ENCODE measurements at regions not wholly inside any gene's neighbourhood (a gene's known extent, or its start where the extent isn't known, plus 50 kb on each side); places are given as distances from the start of the nearest gene placed in this dataset.
"Not testable (repeated sequence)": the region's sequence is repeated elsewhere in the genome, so short reads cannot be mapped to it uniquely, and the experiment has no call there.

DNA sequence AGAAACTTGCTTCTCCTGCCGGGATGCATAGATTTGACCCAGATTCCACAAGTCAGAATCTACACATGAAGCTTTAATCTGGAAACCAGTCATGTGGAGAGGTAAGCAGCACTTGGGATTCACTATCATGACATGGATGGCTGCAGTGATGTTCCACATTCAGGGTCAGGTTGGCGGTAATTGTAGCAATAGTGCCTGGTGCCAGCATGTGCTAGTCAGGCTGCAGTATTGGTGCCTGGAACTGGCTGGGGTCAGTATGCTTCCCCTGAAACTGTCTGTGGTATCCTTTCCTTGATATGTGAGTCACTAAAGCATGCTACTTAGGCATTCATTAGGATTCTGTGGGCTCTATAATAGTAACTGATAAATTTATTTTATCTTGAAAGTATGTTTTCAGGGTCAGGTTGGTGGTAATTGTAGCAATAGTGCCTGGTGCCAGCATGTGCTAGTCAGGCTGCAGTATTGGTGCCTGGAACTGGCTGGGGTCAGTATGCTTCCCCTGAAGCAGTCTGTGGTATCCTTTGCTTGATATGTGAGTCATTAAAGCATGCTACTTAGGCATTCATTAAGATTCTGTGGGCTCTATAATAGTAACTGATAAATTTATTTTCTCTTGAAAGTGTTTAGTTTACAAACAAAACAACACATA is 1439.2 kb downstream of the ZPLD1 start:
- no peak for DNase-seq

DNA sequence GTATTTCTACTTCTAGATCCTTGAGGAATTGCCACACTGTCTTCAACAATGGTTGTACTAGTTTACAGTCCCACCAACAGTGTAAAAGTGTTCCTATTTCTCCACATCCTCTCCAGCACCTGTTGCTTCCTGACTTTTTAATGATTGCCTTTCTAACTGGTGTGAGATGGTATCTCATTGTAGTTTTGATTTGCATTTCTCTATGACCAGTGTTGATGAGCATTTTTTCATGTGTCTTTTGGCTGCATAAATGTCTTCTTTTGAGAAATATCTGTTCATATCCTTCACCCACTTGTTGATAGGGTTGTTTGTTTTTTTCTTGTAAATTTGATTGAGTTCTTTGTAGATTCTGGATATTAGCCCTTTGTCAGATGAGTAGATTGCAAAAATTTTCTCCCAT is 1447.0 kb downstream of the ZPLD1 start:
- DNase-seq: not testable (repeated sequence)

DNA sequence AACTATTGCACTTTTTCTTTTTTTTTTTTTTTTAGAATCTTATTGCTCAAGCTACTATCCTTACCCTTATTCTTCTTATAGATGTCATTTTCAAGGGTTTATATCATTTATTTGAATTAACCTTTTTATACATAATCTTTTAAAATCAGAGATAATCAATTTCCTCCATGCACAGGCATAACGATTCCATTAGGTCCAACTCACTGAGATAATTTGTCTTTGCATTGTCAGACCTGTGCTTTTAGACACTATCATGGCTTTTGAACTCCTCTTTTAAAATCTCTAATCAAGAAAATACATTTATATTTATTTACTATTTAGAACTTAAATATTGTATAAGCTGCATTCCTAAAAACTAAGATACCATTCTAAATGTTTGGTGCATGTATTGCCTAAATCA is 1454.9 kb downstream of the ZPLD1 start:
- no peak for DNase-seq

DNA sequence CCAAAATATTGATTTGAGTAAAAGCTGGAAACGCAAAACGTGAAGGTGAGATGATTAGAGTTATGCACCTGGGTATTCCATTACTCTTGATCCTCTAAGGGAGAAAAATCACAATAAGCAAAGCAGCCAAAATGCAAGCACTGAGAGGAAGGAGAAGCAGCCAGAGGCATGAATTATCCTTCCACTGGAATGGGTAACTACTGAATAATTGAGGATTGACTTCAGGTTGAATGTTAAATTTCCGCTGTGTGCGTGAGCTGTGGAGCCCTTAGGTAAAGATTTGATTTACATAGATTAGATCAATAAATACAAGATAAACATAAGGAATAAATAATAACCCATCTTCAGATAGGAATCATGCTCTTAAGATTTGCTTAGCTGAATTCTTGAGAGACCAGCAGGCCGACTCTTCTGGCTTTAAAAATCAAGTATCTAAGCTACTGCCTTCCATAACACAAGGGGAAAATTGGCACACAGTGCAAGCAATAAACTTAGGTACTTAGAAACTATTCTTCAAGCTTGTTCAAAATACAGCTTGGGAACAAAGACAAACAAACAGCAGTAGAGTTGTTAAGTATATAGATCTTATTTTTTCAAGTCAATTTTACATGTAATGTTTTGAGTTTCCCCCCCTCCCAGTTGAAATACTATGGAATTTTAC is 1459.5 kb downstream of the ZPLD1 start:
- no peak for DNase-seq

DNA sequence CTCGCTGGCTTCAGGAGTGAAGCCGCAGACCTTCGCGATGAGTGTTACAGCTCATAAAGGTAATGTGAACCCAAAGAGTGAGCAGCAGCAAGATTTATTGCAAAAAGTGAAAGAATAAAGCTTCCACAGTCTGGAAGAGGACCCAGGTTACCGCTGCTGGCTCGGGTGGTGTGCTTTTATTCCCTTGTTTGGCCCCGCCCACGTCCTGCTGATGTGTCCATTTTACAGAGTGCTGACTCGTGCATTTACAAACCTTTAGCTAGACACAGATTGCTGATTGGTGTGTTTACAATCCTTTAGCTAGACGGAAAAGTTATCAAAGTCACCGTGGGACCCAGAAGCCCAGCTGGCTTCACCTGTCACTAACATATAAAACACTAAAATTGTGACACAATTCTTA is 1464.5 kb downstream of the ZPLD1 start:
- DNase-seq: no peak

DNA sequence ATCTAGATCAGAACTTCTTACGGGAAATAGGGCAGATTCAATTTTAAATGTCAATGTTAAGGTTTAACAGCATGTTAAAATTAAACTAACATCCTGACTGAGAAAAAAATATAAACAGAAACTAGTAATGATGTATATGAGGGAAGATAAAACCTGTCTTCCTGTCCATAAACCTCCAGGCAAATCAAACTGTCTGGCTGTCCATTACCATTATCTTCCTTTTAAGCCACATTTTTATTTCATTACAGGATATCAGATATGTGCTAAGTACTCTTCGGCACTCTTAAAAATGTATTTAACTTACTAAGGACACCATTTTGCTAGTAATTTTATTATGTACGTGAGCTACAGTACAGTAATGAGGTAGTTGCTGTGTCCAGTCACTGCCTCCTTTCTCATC is 1461.7 kb upstream of the ALCAM start:
- DNase-seq: no peak

DNA sequence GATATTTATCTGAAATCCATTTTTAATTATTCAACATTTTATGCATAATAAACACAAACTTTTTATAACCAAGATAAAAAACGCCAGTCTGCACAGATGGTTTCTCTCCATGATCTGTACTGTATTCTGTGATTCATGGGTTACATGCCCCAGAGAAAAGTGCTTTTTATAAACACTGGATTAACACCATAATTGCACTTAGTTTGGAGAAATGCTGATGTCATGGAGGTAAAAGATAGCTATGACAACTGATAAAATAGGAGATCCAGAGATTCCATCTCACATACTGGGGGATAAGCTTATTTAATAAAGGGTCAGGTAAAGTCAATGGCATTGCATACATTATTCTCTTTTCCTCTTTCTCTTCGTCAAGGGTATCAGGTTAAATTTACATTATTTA is 1460.4 kb upstream of the ALCAM start:
- DNase-seq: no peak

DNA sequence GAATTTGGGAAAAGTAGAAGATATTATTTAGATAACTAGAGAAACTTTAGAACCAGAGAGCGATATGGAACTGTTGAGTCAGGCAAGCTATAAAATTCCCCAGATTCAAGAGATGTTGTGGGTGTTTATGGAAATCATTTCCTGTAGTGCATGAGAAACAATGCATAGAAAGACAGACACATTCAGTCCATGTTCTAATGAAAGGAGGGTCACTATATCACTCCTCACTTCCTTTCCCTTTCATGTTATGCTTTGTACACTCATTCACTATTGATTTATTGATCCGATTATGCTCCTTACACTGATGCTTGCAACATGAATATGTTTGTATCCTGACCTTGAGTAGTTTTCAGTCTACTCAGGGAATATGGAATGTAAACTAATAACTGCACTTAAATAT is 1459.9 kb upstream of the ALCAM start:
- DNase-seq: no peak

DNA sequence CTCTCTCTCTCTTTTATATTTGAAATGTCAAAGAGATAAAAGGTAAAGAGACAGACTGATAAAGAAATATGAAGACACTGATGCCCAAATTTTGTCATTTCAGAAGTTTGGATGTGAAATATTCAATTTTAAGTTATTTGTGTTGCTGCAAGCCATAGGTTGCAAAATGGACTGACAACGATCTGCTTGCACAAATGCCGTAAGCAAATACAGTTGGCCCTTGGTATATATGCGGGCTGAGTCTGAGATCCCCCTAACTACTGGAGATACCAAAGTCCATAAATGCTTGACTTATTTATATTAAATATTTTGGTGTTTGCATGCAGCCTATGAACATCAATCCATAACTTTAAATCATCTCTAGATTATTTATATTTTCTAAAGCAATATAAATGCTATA is 1459.1 kb upstream of the ALCAM start:
- no peak for DNase-seq

DNA sequence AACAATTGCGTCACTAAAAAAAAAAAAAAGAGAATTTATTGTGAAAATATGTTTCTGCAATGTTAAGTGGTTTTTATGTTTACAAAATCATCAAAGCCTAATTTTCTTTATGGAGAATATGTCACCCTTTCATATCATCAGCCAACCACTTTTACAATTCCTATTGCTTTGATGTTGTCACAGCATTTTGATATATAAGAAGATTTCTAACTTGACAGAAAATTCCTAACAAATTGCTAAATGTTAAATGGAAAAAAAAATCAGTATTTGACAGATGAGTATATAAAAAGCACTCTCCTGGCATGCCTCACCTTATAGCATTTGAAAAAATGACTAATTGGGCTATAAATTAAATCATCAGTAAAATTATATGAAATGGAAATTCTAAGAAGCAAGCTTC is 1457.3 kb upstream of the ALCAM start:
- no peak for DNase-seq

DNA sequence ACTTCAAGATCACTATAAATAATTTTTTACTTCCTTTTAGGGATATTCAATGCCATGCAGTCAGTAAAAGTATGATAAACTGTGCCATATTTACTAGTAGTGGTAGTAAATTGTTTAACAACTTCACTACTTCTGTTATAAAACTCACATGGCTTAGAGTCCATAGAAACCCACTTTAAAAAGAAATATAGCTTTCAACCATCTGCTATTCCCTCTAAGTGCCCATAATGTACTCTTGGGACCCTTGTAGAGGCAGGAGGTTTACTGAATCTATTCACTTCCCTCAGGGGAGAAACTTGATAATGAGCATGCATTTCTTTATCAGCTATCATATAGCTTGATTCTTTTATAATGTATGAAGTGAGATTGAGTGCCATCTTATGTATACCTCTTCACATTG is 1448.4 kb upstream of the ALCAM start:
- DNase-seq: no peak

DNA sequence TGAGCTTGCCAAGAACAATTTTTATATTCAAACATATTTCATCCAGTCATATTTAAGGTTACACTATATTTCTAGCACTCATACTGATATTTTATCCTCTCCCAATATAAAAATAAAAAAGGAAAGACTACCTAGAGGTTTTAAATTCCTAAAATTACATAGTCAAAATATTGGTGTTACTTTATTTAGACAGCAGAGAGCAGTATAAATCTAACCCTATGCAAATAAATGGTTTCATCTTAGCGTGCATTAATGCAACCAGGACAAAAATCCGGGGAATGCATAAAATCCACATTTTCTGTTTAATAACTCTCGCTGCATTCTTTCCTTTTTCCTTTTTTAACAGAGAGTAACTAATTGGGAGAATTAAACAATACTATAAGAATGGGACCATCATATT is 1447.4 kb upstream of the ALCAM start:
- DNase-seq: no peak

DNA sequence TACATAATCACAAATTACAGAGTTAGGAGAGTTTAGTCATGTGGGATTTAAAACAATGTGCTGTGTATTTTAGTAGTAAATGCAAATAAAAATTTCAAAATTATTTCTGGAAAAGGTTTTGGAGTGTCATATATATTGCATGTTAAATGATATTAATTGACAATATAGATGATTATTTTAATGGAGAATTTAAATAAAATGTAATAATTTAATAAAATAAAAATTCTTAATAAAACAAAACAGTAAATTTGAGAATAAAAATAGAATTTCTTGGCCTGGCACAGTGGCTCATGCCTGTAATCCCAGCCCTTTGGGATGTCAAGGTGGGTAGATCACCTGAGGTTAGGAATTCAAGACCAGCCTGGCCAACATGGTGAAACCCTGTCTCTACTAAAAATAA is 1442.8 kb upstream of the ALCAM start:
- no peak for DNase-seq

DNA sequence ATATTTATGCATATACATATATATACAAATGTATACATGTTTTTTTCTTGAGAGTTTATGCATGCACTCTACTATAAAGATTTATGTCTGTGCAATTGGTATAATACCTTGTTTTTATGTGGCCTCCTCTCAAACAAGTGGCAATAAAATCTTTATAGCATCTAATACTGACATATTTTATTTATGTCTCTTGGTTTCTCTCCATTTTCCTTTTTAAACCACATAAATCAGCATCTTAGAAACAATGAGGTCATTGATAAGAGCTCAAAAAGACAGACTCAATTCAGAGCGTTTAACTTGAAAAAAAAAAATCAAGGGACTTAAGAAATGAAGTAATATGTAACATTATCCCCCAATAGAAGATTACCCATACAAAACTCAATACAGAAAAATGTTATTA is 1442.2 kb upstream of the ALCAM start:
- no peak for DNase-seq

DNA sequence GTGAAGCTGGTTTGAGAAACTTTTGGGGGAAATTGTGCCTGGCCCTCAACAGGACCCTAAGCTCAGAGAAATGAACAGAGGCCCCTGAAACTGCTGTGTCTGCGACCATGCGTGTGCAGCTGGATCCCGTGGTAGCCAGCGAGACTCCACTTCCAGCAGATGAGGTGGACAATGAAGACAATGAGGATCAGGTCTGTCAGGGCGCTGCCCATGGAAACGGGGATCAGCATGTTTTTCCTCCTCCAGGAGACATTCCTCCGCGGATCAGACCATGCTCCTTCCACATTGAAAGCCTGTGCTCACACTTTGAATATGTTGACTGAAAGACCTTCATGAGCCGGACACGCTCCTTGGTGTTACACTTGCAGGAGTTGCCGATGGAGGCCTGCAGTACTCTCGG is 1439.8 kb upstream of the ALCAM start:
- no peak for DNase-seq

DNA sequence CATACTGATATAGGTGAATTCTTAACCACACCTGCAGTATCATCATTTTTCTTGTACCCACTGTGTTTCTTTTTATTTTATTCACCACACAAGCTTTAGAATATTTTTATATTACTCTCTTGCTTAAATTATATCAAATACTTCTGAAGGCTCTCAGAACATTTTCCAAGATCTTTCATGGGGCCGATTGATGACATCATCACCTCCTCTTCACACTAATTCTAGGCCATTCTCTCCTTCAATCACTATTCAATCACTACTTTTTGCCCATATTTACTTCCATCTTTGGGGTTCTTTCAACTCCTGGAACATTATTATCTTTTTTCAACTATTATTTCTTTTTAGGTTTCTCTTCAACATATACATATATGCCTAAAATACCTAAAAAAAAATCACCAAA is 1438.8 kb upstream of the ALCAM start:
- DNase-seq: no peak

DNA sequence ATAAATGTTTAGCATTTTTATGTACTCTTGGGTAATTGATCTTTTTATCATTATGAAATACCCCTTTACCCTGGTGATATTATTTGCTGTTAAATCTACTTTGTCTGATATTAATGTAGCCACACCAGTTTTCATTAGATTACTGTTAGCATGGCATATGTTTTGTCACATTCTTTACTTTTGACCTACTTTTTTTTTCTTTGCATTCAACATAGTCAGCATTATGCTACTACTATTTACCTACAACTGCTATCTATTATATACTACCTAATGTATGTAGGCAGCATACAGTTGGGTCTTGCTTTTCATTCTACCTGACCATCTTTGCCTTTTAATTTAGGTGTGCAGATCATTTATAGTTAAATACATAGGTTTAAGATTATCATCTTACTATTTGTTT is 1429.6 kb upstream of the ALCAM start:
- DNase-seq: no peak

DNA sequence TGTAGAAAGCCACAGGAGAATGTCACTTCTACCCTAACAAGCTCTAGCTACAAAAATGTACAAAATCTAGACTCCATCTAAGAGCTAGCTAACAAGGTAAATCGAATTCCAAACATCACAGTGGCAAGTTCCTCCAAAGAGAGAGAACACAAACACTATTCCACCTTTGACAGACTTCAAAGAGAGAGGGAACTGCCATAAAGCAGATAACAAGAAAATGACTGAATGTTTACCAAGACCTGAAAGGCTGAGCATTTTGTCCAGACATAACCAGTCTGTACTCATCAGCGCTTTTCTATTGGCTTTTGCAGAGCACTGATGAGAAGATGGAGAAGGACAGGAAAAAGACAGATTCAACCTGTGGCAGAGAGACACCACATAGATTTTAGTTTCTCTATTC is 1419.6 kb upstream of the ALCAM start:
- no peak for DNase-seq

DNA sequence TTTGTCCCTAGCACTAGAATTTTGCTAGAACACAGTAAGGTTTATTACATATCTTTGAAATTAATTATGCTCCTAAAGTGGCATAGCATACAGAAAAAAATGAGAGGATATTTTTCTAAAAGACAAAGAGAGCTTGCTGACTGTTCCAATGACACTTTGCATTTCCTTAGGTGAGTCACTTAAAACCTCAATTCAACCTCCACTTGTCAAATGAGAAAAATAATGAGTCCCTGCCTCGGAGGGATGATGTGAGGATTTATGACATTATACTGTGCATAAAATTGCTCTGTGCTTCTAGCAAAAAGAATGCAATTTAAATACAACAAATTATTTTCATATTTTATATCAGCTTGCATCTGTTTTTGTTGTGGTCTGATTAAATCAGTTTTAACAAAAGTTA is 1417.0 kb upstream of the ALCAM start:
- no peak for DNase-seq

DNA sequence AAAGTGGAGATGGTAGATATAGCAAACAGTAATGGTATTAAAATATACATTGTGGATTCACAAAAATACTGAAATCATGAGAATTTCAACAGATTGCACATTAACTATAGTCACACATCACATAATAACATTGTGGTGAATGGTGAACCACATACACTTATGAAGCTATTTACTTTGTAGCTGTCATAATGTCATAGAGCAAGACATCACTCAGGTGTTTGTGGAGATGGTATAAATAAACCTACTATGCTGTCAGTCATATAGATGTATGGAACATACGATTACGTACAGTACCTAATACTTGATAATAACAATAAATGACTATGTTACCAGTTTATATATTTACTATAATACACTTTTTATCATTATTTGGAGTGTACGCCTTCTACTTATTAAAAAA is 1416.0 kb upstream of the ALCAM start:
- no peak for DNase-seq

DNA sequence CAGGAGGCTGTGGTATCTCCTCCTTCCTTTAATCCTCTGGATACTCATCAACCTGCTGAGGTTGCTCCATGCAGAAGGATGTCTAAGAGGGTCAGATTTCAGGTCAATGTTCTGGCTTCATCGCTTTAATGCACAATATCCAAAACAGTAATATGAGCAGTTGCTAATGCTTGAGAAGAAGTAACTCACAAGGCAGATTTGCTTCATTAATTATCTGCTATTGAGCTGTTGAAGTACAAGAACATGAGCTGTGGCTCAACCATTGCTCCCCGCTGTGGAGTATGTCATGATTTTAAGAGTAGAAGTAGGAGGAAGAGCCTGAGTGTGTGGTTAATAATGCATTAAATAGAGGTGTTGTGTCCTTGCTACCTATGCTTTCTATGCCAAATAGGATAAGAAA is 1412.9 kb upstream of the ALCAM start:
- DNase-seq: no peak

DNA sequence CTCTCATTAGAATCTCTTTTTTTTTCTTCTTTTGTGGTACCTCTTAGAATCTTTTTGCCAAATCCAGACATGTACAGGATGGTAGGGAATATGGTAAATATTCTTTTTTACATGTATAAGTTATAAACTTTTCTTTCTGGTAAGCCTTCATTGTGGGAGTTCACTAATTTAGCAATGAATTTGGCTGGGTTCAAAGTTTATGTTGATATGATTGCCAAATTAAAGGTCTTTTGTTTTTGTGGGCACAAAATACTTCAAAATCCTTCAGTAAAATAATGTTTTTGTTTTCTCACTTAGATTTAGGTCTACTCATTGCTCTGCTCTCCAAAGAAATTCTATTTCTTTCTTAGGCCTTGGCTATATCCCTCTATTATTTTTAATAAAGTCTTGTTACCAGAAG is 1405.9 kb upstream of the ALCAM start:
- no peak for DNase-seq

DNA sequence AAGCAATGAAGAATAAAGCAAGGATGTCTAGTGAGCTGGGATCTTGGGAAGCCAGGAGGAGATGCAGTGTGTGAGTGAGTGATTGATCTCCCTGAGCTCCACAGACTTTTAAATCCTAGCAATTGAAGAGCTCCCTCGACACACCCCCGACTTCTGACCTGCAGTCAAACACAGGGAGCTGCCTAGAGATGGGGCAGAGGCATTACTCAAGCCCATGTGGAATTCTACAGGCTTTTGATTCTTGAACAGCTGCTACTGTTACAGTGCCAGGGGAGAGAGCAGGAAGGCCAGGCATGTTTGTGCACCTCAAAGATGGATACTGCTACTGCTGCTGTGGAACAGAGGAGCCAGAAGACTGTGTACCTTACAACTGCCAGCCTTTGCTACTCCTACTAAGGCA is 1403.1 kb upstream of the ALCAM start:
- DNase-seq: no peak

DNA sequence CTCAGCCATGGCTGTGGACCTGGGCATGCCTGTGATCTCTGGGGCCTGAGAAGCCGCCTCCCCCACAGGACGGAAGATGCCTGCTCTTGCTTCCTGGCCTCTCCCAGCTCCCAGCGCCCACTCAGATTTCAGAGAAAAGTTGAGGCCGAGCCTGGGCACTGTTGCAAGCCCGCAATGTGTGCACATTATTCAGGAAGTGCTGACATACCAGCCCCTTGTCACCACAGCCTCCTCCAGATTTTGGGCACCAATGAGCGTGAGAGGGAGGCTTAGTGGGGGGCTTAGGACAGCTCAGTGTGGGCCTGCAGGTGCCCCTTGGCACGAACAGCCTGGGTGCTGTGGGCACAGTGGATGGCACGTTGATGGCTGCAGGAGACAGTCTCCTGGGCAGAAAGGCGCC is 1400.9 kb upstream of the ALCAM start:
- DNase-seq: no peak

Data from amygdala (tissue), 56 donors.